Esophagus muscularis mucosa (tissue), 4 donors: ENCODE measurements at regions not wholly inside any gene's neighbourhood (a gene's known extent, or its start where the extent isn't known, plus 50 kb on each side); places are given as distances from the start of the nearest gene placed in this dataset.
"Not testable (repeated sequence)": the region's sequence is repeated elsewhere in the genome, so short reads cannot be mapped to it uniquely, and the experiment has no call there.

Experiments used
- EP300 ChIP-seq: sonication (generic); formaldehyde crosslinking; IDR thresholded peaks from one replicate; pipeline ENCODE4 v1.6.1; 2017; ENCODE audit warnings: antibody characterized with exemption
- POLR2A ChIP-seq: fragments of 450-650 bp; IDR thresholded peaks from one replicate; pipeline ENCODE4 v1.6.1; 2017; ENCODE audit warnings: antibody characterized with exemption, moderate library complexity, mild to moderate bottlenecking, low read depth
- POLR2AphosphoS5 ChIP-seq, 2 donors: sonication (generic); formaldehyde crosslinking; IDR thresholded peaks; one replicate each; pipeline ENCODE4 v1.6.1; 2017; ENCODE audit warnings: antibody characterized with exemption in 2 of 2
- TF ChIP-seq, protein P1 (sequence below), 3 experiments: fragments of 200-600 bp in 2 of 3; fragments of 450-650 bp in 1 of 3; sonication (generic) in 2 of 3; IDR thresholded peaks; one replicate each; pipeline ENCODE4 v1.5.1; 2017 to 2019; ENCODE audit warnings: antibody characterized with exemption in 3 of 3, mild to moderate bottlenecking in 2 of 3, moderate library complexity in 1 of 3

DNA sequence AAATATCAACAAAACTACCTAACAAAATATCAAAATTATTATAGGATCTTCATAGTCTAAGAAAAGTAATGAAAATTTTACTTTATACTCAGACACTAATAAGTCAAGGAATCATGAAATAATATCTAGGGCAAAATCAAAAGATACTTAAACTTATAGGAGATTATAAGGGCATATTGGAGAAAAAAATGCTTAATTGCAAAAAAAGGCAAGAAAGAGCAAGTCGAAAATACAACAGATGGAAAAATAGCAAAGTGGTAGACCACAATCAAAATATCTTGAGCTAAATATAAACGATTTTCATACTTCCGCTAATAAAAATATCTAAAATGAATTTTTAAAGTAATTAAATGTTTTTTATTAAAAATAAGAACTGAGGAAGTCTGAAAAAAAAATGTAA is 177.0 kb upstream of the TEKT4 start:
- TF ChIP-seq POLR2AphosphoS5 (IDR thresholded peaks at IDR 0.05); EP300; POLR2A: not testable (repeated sequence)
- TF ChIP-seq, protein P1, sequence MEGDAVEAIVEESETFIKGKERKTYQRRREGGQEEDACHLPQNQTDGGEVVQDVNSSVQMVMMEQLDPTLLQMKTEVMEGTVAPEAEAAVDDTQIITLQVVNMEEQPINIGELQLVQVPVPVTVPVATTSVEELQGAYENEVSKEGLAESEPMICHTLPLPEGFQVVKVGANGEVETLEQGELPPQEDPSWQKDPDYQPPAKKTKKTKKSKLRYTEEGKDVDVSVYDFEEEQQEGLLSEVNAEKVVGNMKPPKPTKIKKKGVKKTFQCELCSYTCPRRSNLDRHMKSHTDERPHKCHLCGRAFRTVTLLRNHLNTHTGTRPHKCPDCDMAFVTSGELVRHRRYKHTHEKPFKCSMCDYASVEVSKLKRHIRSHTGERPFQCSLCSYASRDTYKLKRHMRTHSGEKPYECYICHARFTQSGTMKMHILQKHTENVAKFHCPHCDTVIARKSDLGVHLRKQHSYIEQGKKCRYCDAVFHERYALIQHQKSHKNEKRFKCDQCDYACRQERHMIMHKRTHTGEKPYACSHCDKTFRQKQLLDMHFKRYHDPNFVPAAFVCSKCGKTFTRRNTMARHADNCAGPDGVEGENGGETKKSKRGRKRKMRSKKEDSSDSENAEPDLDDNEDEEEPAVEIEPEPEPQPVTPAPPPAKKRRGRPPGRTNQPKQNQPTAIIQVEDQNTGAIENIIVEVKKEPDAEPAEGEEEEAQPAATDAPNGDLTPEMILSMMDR (IDR thresholded peaks at IDR 0.05), result not testable (repeated sequence)
